Femur (tissue), 1 donor: ENCODE measurements at regions not wholly inside any gene's neighbourhood (a gene's known extent, or its start where the extent isn't known, plus 50 kb on each side); places are given as distances from the start of the nearest gene placed in this dataset.

Experiments used
- DNase-seq: peaks from one replicate; pipeline ENCODE4 v3.0.0-alpha.2; 2017

DNA sequence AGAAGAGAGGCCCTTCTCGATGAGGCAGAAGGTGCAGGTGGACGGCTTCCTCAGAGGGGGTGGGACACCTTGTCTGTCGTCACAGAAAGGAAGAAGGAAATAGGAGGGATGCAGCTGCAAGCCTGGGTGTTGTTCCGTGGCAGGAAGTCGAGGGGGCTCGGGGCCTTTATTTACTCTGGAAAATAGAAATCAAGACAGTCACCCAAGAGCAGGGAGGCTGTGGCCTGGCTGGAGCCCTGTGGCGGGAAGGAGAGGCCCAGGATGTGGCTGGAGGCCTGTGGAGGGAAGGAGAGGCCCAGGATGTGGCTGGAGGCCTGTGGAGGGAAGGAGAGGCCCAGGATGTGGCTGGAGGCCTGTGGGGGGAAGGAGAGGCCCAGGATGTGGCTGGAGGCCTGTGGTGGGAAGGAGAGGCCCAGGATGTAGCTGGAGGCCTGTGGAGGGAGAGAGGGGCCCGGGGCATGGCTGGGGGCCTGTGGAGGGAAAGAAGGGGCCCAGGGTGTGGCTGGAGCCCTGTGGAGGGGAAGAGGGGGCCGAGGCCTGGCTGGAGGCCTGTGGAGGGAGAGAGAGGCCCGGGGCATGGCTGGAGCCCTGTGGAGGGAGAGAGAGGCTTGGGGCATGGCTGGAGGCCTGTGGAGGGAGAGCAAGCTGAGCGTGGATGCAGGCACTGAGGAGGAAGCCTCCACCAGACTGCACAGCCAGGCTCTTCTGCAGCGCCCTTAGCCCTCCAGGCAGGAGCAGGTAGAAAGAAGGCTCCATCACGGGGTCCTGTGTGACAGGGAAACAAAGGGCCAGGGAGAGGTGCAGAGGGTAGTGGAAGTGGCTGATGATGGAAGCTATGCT is 97.3 kb upstream of the SFMBT2 start:
- DNase-seq, result no peak

DNA sequence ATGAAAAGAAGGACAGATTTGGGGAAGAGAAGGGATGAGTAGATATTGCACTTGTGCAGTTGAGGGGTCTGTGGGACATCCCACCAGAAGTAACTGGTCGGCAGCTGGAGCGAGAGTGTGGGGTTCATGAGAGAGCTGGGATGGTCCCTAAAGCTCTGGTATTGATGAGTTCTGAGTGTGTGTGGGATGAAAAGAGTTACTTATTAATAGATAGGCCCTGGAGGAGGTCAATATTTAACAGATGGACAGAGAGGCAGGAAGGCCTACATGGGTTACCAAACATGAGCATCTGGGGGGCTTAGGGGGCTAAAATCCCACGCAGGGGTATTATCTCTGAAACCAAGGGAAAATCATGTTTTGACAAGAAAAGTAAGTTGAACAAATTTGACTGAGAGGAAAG is 95.7 kb upstream of the SFMBT2 start:
- DNase-seq, result no peak

DNA sequence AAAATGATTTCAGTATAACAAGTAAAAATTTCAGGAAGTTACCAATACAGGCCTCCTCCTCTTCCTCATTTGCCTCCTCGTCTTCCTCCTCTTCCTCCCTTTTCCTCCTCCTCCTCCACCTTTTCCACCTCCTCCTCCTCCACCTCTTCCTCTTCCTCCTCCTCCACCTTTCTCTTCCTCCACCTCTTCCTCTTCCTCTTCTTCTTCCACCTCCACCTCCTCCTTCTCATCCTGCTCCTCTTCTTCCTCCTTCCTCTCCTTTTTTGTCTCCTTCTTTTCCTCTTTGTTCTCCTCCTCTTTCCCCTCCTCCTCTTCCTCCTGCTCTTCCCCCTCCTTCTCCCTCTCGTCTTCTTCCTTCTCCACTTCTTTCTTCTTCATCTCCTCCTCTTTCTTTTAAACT is 94.4 kb upstream of the SFMBT2 start:
- DNase-seq, result no peak

DNA sequence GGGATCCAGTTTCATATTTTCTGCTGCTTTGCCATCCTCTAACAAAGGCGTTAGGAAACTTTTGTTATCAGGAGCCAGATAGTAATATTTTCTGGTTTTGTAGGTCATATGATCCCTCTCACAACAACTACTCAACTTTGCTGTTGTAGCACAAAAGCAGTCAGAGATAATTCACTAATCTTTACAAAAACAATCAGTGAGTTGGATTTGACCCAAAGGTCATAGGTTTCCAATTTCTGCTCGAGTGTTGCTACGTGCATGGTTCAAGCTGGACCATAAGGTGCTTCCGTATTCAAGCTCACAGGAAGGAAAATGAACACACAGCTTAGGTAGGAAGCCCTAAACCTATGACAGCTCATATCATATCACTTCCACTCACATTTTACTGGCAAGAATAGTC is 92.4 kb upstream of the SFMBT2 start:
- no peak for DNase-seq

DNA sequence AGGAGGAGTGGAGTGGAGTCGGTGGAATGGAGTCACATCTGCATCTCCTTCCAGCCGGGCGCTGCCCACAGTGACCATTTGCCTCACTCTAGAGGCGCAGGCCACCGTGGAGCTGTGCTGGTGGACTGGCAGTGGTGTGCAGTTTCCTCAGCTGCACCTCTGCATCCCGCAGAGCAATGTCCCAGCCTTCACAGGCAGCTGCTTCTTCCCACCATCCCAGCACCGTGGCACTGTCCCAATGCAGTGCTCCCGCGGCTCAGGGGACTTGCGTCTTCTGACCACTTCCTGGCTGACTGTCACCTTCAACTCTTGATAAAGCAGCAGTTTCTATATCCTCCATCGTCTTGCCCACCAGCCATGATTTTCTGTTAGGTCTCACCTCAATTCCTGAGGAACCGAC is 90.3 kb upstream of the SFMBT2 start:
- no peak for DNase-seq

DNA sequence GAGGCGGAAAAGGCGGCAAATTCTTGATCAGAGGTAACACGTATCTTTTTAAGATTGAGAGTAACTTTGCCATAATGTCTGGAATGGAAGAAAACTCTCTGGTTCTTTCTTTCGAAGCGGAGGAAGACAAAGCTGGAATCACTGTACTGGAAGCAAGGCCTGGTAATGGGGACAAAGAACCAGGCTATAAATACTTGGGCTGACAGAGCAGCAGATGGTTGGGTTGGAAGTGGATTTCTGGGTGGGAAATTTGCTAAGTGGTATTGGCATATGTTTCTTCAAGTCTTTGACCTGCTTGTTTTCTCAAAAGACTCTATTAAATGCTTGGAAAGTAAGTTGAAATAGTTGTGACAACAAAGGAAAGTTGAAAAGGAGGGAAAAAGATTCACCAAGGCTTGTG is 87.3 kb upstream of the SFMBT2 start:
- DNase-seq, result no peak

DNA sequence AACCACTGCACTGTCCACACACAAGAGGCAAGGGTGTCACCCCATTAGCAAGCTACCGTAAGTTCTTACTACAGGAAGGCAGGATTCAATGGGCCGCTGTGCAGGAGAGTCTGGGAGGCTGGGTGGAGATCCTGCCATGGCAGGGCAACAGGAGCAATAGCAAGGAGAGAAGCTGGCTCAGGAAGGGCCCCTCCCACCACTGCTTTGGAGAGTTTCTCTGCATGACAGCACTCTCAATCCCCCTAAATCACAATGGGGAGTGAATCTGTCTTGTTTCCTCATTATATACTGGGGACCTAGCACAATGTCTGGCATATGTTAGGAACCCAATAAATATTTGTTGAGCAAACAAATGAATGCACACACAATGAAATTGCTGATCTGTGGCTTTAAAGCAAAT is 83.2 kb upstream of the SFMBT2 start:
- no peak for DNase-seq

DNA sequence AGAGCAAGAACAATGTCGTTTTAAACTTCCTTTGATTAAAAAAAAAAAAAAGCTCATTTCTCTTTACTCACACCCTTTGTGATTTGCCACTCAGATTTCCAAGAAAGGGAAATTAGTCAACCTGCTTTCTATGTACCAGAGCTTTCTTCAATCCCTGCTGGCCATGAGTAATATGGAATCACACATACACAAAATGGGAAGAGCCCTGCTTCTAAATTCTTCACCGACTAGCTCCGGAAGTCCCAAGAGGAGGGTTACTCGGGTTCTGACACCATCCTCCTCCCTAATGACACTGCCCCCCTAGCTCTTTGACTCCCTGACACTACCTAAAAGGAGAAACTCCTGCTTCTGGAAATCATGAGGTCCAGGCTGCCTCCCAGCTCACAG is 81.8 kb upstream of the SFMBT2 start:
- DNase-seq, result no peak

DNA sequence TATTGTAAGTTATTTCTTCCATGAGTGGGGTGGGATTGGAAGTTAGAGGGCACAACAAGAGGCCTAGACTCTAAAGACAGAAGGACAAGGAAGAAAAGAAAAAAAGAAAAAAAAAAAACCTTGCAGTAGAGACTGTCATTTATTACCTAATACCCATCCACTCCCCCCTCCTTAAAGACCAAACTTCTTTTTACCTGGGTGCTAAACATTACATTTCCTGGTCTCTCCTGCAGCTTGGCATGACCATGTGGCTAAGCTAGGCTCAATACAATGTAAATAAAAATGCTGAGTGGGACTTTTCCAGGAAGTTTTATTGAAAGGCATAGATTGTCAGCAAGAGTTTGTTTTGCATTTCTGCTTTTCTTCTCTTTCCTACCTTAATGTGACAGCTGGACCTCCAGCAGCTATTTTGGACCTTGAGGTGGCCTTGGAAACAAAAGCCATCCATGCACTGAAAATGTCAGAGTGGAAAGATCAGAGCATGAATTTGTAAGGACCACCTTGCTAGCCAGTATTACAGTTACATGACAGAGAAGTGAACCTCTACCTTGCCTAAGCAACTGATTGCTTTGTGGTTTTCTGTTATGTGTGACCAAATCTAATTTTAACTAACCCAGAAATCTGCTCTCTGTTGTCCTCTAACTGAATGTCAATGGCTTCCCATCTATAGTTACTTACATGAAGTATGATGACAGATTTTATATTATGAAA is 81.3 kb upstream of the SFMBT2 start:
- no peak for DNase-seq

DNA sequence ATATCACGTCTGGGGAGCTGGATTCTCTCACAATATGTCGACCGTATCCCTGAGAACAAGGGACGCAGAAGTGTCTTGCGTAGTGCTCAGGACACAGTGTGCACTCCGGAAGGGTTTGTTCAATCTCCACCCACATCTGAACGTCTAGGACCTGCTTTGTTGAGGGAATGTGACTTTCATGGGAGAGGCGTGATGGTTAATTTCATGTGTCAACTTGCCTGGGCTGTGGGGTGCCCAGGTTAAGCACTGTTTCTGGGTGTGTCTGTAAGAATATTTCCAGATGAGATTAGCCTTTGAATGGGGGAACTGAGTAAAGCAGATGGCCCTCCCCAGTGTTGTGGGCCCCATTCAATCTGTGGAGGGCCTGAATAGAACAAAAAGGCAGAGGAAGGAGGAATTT is 80.4 kb upstream of the SFMBT2 start:
- DNase-seq, result no peak

DNA sequence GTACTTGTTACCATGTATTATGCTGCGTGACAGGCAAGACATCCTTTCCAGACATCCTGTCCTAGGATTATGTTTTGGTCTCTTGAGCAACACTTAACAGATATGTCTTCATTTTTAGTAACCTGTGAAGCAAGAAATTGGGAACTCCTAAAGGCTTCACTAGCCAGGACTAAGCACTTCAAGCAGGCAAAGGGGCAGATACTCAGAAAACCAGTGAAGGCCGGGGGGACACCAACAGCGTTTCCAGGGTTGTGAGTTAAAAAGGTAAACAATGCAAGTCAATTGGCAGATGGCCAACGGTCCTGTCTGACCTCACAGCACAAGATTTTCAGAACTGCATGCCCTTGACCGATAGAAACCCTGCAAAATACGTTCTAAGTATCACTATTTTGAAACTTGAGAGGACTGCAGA is 77.6 kb upstream of the SFMBT2 start:
- DNase-seq, result peak; percentile 47

DNA sequence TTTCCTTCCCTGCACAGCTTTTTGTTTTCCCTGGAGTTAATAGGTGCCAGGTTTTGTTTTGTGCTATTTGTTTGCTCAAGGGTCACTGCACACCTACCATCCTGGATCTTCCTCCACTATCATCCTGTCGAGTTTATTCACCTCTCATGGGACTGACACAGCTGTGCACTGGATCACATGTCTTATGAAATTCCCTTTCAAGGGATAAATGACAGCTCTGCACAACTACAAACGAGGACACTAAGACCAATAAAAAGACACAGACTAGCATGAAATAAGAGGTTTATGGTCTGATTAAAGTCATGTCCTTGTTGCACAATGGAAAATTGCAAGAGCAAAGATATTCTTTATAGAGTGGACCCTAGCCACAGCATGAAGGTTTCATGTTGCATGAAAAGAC is 76.7 kb upstream of the SFMBT2 start:
- DNase-seq, result no peak

DNA sequence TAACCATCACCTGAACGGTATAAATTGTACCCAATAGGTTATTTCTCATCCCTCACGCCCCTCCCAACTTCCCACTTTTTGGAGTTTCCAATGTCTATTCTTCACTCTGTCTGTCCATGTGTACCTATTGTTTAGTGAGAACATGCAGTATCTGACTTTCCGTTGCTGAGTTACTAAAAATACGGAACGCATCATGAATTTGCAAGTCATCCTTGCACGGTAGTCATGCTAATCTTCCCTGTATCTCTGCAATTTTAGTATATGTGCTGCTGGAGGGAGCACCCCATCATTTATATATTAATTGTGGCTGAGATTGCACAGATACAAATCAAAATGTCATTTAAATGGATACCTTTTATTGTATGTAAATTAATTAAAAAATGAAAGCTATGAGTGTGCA is 75.7 kb upstream of the SFMBT2 start:
- no peak for DNase-seq

DNA sequence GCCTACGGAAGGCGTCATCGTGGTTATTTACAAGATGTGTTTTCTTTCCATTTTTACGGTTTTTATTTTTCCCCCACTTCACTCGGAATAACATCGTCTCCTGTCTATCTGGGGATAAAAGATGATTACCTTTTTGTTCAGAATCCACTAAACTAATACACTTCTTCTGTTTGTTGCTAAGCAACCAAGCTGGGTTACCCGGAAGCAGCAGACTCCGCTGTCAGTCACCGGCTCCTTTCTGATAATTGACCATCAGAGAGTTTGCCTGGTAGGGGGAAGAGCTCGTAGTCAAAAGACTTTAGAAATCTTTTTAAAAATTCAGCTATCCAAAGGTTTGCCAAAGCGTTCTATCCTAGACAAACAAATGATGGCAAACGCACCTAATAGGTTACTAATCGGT is 75.0 kb upstream of the SFMBT2 start:
- no peak for DNase-seq

DNA sequence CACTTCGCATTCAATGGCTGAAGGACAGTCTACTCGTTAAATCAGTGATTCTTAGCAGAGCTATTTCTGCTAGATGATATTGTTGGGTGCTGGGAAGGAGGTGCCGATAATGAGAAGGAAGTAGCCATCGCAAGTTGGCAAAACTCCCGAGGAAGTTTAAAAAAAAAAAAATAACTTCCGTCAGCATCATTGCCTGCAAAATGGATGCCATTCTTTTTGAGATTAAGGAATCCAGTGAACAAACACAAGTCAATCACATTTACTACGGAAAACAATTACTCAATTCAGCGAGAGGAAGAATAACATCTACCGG is 74.4 kb upstream of the SFMBT2 start:
- DNase-seq, result no peak

DNA sequence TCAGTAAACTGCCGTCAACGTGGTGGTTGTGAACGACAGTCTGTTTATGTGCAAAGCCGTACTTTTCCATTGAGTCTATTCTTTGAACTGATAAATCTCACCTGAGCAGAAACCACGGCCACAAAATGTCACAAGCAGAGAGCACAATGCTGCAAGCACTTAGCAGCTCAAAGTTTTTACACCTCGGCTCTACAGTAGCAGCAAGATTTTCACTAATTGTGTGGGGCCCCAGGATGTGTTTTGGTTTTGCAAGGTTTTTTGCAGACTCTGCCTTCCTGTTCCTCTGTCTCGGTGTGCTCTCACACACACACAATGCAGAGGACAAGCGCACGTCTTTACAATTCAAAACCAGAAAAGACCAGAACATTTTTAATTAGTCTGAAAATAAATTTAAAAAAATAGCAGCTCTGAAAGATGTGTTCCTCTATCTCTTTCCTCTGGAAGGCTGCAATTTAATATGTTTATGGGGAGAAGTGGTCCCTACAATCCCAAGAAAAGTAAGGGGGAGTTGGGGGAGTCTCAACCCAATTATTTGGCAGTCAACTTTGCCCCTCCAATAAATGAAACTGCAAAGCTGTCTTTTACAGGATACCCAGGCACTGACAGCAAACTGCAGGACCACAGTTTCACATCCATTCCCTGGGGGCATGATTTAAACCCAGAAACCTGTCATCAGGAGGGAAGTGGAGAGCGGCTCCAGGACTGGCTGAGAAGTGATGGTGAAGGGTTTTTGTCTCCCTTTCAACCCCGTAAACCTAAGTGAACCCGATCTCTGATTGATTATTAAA is 73.8 kb upstream of the SFMBT2 start:
- peak; percentile 35 for DNase-seq

DNA sequence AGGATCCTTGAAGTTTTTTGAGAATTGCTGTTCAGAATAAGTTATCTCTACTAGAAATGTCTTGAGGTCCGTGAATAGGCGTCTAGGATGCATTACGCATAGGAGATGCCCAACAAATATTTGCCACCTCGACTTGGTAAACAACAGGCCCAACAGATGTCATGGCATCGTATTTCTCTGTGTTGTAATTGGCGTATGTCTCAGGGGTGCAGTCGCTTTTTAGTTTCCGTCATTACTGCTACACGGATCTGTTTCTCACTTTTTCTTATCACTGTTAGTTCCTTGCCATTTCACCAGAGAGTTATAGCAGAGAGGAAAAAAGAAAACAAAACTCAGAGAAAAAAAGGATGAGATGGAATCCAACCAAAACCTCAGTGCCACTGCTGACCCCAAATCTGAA is 73.0 kb upstream of the SFMBT2 start:
- no peak for DNase-seq

DNA sequence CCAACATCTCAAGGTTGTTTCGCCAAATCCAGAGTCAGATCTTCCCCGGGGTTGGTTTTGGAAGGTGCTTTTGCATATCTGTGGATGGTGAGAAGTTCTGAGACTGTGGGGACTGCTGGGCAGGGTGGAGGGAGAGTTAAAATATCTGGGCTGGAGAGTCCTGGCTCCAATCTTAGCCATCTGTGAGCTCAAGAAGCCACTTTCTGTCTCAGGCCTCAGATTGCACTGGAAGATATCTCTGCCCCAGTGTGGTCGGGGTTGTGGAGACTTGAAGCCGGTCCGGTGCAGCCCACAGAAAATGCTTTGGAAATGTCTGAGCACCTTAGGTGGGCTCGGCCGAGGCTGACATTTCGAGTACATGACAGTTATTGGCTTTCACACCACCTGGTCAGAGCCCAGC is 72.2 kb upstream of the SFMBT2 start:
- no peak for DNase-seq

DNA sequence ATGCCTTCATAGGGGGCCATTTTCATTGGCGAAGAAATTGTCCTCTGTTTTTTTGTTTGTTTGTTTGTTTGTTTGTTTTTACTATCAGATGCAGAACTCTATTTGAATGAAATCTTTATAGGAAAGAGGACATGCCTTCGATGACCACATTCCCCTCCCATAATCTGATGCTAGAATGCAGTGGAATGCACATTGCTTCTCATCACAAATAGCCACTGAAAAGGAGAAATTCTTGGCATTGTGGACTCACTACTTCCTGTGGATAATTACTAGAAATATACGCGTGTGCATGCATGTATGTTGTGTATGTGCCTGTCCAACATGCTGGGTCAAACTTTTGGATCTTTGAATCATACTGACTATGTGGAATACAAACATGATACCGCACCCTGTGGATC is 70.5 kb upstream of the SFMBT2 start:
- no peak for DNase-seq

DNA sequence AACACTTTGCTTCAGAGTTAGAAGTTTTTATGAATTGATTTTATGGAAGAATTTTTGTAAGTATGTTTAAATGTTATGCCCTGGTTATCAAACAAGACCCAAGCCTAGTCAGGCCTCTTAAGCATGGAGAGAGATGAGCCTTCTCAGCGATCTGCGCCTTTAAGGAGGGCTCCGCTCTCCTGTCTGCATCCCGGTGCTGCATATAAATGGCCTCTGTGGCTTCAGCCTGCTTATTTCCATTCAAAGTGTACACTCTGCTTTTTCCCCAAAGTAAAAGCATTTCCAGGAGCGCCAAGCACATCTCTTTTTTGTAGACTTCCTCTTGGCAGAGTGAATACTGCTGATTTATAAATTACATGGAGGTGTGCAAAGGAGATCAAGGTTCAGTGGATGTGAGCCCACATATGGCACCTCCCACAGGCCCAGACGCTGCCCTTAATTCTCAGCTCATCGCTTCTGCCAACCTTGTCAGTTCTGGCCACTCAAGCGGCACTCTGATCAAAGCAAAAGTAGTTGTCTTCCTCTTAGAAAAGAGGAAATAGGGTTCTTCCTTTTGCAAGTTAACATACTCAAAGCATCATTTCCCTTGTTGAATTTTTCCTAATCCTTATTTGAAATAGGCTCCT is 70.0 kb upstream of the SFMBT2 start:
- no peak for DNase-seq

DNA sequence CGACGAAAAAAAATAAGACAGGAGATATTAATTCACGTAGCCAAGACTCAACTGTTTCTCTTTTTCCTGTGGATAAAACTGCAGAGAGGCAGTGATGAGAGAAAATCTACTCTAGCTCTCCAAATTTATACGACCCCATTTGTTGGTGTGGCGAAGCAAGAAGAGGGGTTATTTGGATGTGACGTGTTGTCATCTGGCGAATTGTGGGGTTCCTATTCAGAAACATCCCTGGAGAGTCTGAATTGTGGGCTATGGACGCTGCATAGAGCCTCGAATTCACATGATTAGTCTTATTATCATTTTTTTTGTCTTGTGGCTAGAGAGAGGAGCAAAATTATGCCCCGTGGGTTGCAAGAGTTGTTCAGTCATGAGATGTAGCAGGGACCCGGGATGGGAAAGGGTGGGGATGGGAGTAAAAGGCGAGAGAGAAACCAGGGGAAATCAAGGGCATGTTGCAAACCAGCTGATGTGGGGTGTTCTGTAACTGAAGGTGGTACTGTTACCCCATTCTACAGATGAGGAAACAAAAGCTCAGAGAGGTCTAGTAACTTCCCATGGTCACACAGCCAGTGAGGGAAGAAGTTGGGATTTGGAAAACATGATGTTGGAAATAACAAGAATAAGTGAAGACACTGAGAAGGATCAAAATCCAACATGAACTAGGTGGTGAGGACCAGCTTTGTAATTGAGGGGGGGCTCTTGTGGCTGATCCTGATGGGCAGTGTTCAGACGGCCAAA is 69.2 kb upstream of the SFMBT2 start:
- DNase-seq, result no peak

DNA sequence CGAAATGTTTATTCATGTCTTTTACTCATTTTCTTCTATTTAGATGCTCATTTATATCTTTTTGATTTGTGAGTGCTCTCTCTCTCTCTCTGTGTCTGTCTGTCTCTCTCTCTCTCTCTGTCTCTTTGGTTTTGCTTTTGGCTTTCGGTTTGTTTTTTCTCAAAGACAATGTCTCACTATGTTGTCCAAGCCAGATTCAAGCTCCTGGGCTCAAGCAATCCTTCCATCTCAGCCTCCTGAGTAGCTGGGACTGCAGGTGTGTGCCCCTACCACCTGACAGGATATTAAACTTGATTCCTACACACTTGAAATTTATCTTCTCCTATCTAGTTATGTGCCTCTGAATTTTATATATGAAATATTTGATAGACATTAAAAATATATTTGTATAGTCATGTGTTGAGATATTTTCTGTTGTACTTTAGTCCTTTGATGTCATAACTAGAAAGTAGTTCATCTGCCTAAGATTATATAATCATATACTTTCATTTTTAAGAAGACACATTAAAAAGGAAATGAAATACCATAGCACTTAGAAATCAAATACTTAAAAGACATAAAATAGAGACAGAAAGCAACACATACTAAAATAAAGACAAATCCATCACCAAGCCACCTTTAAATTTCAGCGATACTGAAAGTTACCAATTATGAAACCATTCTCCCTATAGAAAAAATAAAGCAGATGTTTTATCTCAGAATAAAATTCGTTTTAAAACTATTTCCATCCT is 68.1 kb upstream of the SFMBT2 start:
- no peak for DNase-seq
